ENCODE measurements at regions not wholly inside any gene's neighbourhood (a gene's known extent, or its start where the extent isn't known, plus 50 kb on each side); places are given as distances from the start of the nearest gene placed in this dataset.

DNA sequence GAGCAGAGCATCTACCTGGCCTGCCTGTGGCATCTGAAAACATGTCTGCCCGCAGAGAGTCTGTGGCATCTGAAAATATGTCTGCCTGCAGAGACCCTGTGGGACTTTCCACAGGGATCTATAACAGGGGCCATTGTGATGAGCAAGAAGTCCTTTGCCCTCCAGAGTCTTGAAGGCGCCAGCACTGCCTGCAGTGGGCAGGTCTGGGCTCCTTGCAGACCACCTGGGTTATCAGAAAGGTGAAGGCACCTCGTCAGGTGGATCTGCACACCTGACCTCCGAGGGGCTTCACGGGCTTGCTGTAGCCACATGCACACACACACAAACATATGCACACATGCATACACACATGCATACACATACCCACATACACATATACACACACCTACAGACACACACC is 189.5 kb upstream of the HDAC4 start:
- DNase-seq = no peak
- H3K36me3 Mint-ChIP-seq (ENCODE audit: low read depth) = no peaks in the 10 kb centered on the region
- no peak overlapping the region for H3K27ac Mint-ChIP-seq
- ATAC-seq = no peak
- H3K4me1 Mint-ChIP-seq = peaks cover 2% of the 10 kb centered on the region
- H3K9me3 ChIP-seq (ENCODE audit: control insufficient read depth, low read length, poor library complexity, severe bottlenecking) = no peaks in the 10 kb centered on the region
- H3K4me3 Mint-ChIP-seq = no peak overlapping the region
- H3K27me3 Mint-ChIP-seq = no peaks in the 10 kb centered on the region

DNA sequence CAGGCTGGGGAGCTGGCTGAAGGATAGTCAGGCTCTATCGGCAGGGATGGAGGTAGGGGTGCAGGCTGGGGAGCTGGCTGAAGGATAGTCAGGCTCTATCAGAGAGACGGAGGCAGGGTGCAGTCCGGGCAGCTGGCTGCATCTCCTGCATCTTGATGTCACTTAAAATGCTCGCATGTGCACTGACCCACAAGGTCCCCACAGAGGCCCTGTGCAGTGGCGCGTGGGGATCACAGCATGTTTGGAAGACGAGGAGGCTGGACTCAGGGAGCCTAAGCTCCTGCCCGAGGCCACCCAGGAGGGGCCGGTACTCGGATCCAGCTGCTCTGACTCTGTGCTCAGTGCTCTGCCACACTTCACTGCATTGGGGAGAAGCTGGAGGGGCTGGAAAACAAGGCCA is 189.0 kb upstream of the HDAC4 start:
- ATAC-seq = no peak
- H3K27me3 Mint-ChIP-seq = no peaks in the 10 kb centered on the region
- H3K4me1 Mint-ChIP-seq = peaks cover 2% of the 10 kb centered on the region
- no peaks in the 10 kb centered on the region for H3K36me3 Mint-ChIP-seq (ENCODE audit: low read depth)
- H3K9me3 ChIP-seq (ENCODE audit: control insufficient read depth, low read length, poor library complexity, severe bottlenecking) = no peaks in the 10 kb centered on the region
- H3K27ac Mint-ChIP-seq = no peak overlapping the region
- no peak overlapping the region for H3K4me3 Mint-ChIP-seq
- DNase-seq = no peak

- H3K4me3 Mint-ChIP-seq = no peak overlapping the region
- no peaks in the 10 kb centered on the region for H3K9me3 ChIP-seq (ENCODE audit: control insufficient read depth, low read length, poor library complexity, severe bottlenecking)
- ATAC-seq (no peak), DNase-seq (no peak)
- no peaks in the 10 kb centered on the region for H3K36me3 Mint-ChIP-seq (ENCODE audit: low read depth)
- no peaks in the 10 kb centered on the region for H3K27me3 Mint-ChIP-seq
- H3K4me1 Mint-ChIP-seq = peaks cover 2% of the 10 kb centered on the region
- H3K27ac Mint-ChIP-seq = no peak overlapping the region
These were observed 188.5 kb upstream of the HDAC4 start for GRCh38 chr2:239589270-239589825.

DNA sequence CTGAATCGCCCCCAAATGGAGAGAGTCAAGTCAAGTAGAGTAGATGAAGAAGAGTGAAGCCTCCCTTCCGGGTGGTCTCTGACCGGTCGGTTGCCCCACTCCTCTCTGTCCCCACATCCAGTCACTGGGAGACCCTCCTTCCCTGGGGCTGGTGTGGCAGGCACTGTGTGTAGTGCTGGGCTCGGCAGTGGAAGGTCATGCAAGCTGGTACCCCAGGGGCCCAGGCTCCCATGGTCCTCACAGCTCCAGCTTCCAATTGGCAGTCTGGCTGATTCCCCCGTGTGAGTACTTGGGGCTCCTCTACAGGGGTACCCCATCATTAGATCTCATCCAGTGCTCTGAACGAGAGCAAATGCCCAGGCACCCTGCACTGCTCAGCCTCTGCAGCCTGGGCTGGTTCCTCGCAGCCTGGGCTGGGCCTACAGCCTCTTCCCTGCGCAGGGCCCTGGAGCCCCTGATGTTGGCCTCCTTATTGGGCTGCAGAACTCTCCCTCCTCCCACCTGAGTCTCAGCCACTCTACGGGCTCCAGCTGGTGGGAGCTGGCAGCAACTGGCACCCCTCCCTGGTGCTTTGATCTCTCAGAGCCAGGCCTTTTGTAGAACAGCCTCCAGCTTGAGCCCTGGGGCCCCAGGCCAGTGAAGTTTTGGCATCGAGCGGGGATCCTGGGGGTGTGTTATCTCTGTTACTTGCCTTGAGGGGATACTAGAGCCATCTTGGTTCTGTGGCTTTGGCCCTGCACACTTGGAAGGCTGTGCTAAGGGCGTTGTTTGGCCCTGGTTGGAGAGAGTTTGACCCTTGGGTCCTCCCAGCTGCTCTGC is 187.8 kb upstream of the HDAC4 start:
- no peak overlapping the region for H3K27ac Mint-ChIP-seq
- no peak for DNase-seq
- ATAC-seq = no peak
- H3K27me3 Mint-ChIP-seq = no peaks in the 10 kb centered on the region
- no peaks in the 10 kb centered on the region for H3K9me3 ChIP-seq (ENCODE audit: control insufficient read depth, low read length, poor library complexity, severe bottlenecking)
- peaks cover 2% of the 10 kb centered on the region for H3K4me1 Mint-ChIP-seq
- no peak overlapping the region for H3K4me3 Mint-ChIP-seq
- no peaks in the 10 kb centered on the region for H3K36me3 Mint-ChIP-seq (ENCODE audit: low read depth)

GRCh38 chr2:239587841-239588240 is 187.0 kb upstream of the HDAC4 start:
- peaks cover 2% of the 10 kb centered on the region for H3K4me1 Mint-ChIP-seq
- no peak overlapping the region for H3K27ac Mint-ChIP-seq

DNA sequence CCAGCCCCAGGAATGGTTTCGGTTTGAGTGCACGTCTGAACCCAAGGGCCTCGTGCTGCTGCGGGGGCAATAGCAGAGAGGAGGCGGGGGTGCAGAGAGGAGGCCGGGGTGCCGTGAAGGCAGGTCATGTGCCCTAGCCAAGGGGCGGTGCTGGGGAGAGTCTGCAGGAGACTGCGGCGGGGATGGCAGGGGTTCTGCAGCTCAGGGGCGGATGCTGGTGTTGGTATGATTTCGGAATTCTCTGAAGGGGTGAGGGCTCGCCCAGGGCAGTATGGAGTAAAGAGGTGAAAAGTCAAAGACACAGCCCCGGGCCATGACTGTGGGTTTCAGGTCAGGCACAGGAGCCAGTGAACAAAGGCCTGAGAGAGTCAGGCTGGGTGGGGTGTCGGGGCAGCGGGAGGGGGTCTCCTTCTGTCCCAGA is 186.5 kb upstream of the HDAC4 start:
- Mint-ChIP-seq H3K27ac (no peak overlapping the region), H3K4me3 (no peak overlapping the region), H3K27me3 (peaks cover 4% of the 10 kb centered on the region), H3K36me3 (ENCODE audit: low read depth) (no peaks in the 10 kb centered on the region), H3K4me1 (peaks cover 2% of the 10 kb centered on the region)
- no peaks in the 10 kb centered on the region for H3K9me3 ChIP-seq (ENCODE audit: control insufficient read depth, low read length, poor library complexity, severe bottlenecking)
- DNase-seq = no peak
- no peak for ATAC-seq

More at GRCh38 chr2:239587841-239588240, 187.0 kb upstream of the HDAC4 start:
- Mint-ChIP-seq H3K4me3 (no peak overlapping the region), H3K36me3 (ENCODE audit: low read depth) (no peaks in the 10 kb centered on the region), H3K27me3 (peaks cover 4% of the 10 kb centered on the region)
- ATAC-seq (no peak), DNase-seq (no peak)
- no peaks in the 10 kb centered on the region for H3K9me3 ChIP-seq (ENCODE audit: control insufficient read depth, low read length, poor library complexity, severe bottlenecking)

DNA sequence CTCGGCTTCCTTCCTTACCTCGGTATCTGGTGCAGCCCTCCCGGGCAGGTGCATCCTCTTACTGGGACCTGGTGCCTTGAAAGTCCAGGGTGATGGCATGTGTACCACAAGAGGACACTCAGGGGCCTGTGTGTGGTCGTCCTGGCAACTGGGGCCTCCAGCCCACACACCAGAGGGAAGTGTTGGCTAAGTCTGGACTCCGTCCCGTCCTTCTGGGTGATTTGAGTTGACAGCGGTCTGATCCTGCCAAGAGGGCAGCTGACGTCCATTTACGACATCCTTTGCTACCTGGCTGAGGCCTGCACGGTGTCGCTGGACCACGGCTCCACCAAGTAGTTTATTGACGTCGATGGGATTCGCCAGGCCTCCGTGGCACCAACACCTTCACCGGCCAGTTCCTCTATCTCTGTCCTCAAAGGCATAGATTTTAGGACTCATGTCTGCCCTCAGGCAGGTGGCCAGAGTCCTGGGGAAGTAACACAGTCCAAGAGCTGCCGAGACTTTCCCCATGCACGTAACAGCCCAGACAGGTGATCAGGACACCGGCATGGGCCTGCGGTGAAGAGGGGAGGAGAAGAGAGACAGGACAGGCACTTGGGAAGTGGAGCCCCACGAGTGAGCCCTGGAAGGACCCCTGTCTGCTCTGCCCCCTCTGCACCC is 186.0 kb upstream of the HDAC4 start:
- Mint-ChIP-seq H3K27ac (no peak overlapping the region), H3K36me3 (ENCODE audit: low read depth) (no peaks in the 10 kb centered on the region), H3K27me3 (peaks cover 4% of the 10 kb centered on the region), H3K4me3 (no peak overlapping the region), H3K4me1 (peaks cover 2% of the 10 kb centered on the region)
- ATAC-seq (no peak), DNase-seq (no peak)
- no peaks in the 10 kb centered on the region for H3K9me3 ChIP-seq (ENCODE audit: control insufficient read depth, low read length, poor library complexity, severe bottlenecking)

- Mint-ChIP-seq H3K36me3 (ENCODE audit: low read depth) (no peaks in the 10 kb centered on the region), H3K27me3 (peaks cover 4% of the 10 kb centered on the region), H3K27ac (no peak overlapping the region), H3K4me3 (no peak overlapping the region), H3K4me1 (no peaks in the 10 kb centered on the region)
- ATAC-seq (no peak), DNase-seq (no peak)
- H3K9me3 ChIP-seq (ENCODE audit: control insufficient read depth, low read length, poor library complexity, severe bottlenecking) = no peaks in the 10 kb centered on the region
These were observed 184.6 kb upstream of the HDAC4 start for GRCh38 chr2:239585422-239585821.

GRCh38 chr2:239584986-239585385 is 184.2 kb upstream of the HDAC4 start:
- H3K36me3 Mint-ChIP-seq (ENCODE audit: low read depth) = no peaks in the 10 kb centered on the region
- no peak for ATAC-seq
- H3K27ac Mint-ChIP-seq = no peak overlapping the region
- no peaks in the 10 kb centered on the region for H3K4me1 Mint-ChIP-seq
- no peak for DNase-seq
- H3K27me3 Mint-ChIP-seq = peaks cover 4% of the 10 kb centered on the region
- H3K9me3 ChIP-seq (ENCODE audit: control insufficient read depth, low read length, poor library complexity, severe bottlenecking) = no peaks in the 10 kb centered on the region
- no peak overlapping the region for H3K4me3 Mint-ChIP-seq

GRCh38 chr2:239583879-239584859 is 183.3 kb upstream of the HDAC4 start:
- H3K4me1 Mint-ChIP-seq = no peaks in the 10 kb centered on the region
- DNase-seq (no peak), ATAC-seq (no peak)
- H3K27me3 Mint-ChIP-seq = peaks cover 4% of the 10 kb centered on the region
- H3K4me3 Mint-ChIP-seq = no peak overlapping the region
- H3K27ac Mint-ChIP-seq = no peak overlapping the region
- H3K9me3 ChIP-seq (ENCODE audit: control insufficient read depth, low read length, poor library complexity, severe bottlenecking) = no peaks in the 10 kb centered on the region
- no peaks in the 10 kb centered on the region for H3K36me3 Mint-ChIP-seq (ENCODE audit: low read depth)

DNA sequence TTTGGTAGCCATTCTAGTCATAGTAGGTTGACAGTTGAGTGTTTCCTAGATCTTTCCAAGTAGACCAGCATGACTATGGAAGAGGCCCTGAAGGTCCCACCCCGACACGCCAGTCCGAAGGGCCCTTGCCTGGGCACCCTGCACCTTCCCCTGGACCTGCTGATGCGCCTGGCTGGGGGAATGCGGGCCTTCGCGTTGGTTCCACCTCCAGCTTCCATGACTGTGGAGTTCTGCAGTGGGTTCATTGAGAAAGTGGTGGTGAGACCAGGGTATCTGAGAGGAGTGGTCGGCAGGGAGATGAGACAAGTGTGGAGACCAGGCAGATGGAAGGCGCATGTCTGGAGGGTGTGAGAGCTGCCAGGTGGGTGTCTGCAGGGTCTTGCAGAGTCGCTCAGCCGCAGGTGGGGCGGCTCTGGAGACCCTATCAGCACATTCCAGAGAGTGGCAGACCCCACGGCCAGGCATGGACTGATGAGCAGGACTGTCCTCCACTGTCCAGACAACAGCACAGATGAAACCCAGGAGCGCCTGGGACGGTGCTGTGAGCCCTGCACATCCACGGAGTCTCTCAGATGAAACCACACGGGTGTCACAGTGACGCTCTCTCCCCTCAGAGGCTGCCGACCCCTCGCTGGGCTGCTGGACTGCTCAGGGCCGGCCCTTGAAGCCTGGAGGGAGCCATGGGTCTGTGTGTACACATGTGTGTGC is 182.5 kb upstream of the HDAC4 start:
- H3K27ac Mint-ChIP-seq = no peak overlapping the region

GRCh38 chr2:239582476-239582875 is 181.7 kb upstream of the HDAC4 start:
- H3K4me3 Mint-ChIP-seq = no peak overlapping the region
- DNase-seq (no peak), ATAC-seq (no peak)
- H3K9me3 ChIP-seq (ENCODE audit: control insufficient read depth, low read length, poor library complexity, severe bottlenecking) = no peaks in the 10 kb centered on the region
- peaks cover 4% of the 10 kb centered on the region for H3K27me3 Mint-ChIP-seq
- H3K36me3 Mint-ChIP-seq (ENCODE audit: low read depth) = no peaks in the 10 kb centered on the region
- H3K27ac Mint-ChIP-seq = no peak overlapping the region
- no peaks in the 10 kb centered on the region for H3K4me1 Mint-ChIP-seq

More for the DNA sequence above, 182.5 kb upstream of the HDAC4 start:
- ATAC-seq (no peak), DNase-seq (no peak)
- Mint-ChIP-seq H3K36me3 (ENCODE audit: low read depth) (no peaks in the 10 kb centered on the region), H3K27me3 (peaks cover 4% of the 10 kb centered on the region), H3K4me1 (no peaks in the 10 kb centered on the region), H3K4me3 (no peak overlapping the region)
- no peaks in the 10 kb centered on the region for H3K9me3 ChIP-seq (ENCODE audit: control insufficient read depth, low read length, poor library complexity, severe bottlenecking)

Data from T-helper 17 cell (primary cell).